HFFc6 (cell line): ENCODE measurements at regions not wholly inside any gene's neighbourhood (a gene's known extent, or its start where the extent isn't known, plus 50 kb on each side); places are given as distances from the start of the nearest gene placed in this dataset.

Experiments used
- DNase-seq: peaks from one replicate; pipeline ENCODE4 v3.0.0-alpha.2; 2018
- H3K27ac Mint-ChIP-seq: 2 replicates; pipeline ENCODE4 v1.8.0; 2020; ENCODE audit warnings: mild to moderate bottlenecking, mixed read lengths
- H3K27me3 Mint-ChIP-seq: 2 replicates; pipeline ENCODE4 v1.8.0; 2021; ENCODE audit warnings: mild to moderate bottlenecking, moderate library complexity, mixed read lengths; ENCODE audit not compliant: insufficient read depth
- H3K36me3 Mint-ChIP-seq: 2 replicates; pipeline ENCODE4 v1.8.0; 2021; ENCODE audit warnings: low read depth, mixed read lengths
- H3K4me1 Mint-ChIP-seq: 2 replicates; pipeline ENCODE4 v1.8.0; 2020; ENCODE audit warnings: low read depth, mixed read lengths
- H3K4me3 Mint-ChIP-seq: 2 replicates; pipeline ENCODE4 v1.8.0; 2020; ENCODE audit warnings: mild to moderate bottlenecking, moderate library complexity, mixed read lengths
- H3K9me3 Mint-ChIP-seq: 2 replicates; pipeline ENCODE4 v1.8.0; 2020; ENCODE audit warnings: mild to moderate bottlenecking, mixed read lengths
- CTCF ChIP-seq: fragments of 200-600 bp; sonication (generic); IDR thresholded peaks from 2 replicates; pipeline ENCODE4 v1.5.0; 2021; ENCODE audit warnings: antibody characterized with exemption, mild to moderate bottlenecking

DNA sequence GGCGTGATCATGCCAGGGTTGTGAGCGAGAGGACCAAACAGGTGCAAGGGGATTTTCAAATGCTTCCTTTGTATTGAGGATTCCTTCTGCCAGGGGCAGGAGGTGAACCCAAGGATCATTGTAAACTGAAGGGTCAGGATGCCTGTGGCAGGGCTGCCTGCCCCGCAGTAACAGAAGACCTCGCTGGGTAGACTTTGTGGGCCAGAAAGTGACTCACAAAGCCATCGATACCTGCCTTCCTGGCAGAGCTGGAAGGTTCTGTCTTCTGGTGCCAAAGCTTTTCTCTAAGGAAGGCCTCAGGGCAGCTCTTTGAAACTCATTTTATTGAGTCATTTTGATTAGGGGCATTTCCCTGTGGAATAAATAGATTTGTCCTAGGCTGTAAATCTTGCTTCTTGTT, 223.4 kb downstream of the ICE1 start:
- no peak for TF ChIP-seq CTCF
- H3K4me3 Mint-ChIP-seq, result no peak overlapping the region
- H3K36me3 Mint-ChIP-seq, result no peaks in the 10 kb centered on the region
- no peak overlapping the region for H3K27ac Mint-ChIP-seq
- H3K27me3 Mint-ChIP-seq, result peaks cover 2% of the 10 kb centered on the region; the same call in 1 of the 2 replicates
- H3K9me3 Mint-ChIP-seq, result peaks cover 32% of the 10 kb centered on the region
- no peaks in the 10 kb centered on the region for H3K4me1 Mint-ChIP-seq
- no peak for DNase-seq

DNA sequence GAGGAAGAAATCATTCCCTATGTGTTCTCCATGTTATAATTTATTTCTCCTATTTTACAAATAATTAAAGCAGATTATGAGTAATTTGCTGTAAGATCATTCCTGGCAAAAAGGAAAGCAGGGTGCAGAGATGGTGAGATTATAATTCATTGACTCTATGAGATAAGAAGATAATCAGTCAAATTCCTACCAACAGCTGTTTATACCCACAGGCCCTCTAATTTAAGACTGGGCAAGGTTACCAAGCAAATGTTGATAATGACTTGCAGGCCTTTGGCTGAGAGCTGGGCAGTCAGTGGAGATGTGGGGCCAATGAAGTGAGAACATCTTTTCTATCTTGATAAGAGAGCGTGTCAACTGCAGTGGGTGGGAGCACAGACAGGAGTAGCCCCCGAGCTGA, 222.7 kb downstream of the ICE1 start:
- H3K27me3 Mint-ChIP-seq, result peaks cover 2% of the 10 kb centered on the region; the same call in 1 of the 2 replicates
- TF ChIP-seq CTCF, result no peak
- H3K27ac Mint-ChIP-seq, result no peak overlapping the region
- H3K4me1 Mint-ChIP-seq, result no peaks in the 10 kb centered on the region
- peaks cover 36% of the 10 kb centered on the region for H3K9me3 Mint-ChIP-seq
- no peaks in the 10 kb centered on the region for H3K36me3 Mint-ChIP-seq
- no peak for DNase-seq
- no peak overlapping the region for H3K4me3 Mint-ChIP-seq

DNA sequence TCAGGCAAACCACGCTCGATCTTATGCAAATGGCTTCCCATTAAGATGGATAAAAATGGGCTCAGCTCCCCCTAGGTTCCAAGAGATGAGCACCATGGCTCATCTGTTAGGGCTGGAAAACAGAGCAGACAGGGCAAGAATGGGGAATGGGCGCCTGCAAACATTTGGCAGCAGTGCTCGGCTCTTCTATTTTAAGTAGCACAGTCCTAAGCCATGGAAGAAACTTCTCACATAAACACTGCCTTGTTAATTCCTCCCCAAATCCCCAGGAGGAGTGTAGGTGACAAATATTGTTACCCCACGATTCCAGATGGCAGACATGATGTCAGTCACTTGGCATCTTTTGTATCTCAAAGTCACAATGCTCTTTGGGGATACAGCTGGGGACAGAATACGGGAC, 221.8 kb downstream of the ICE1 start:
- Mint-ChIP-seq H3K4me1 (no peaks in the 10 kb centered on the region), H3K27me3 (peaks cover 2% of the 10 kb centered on the region; the same call in 1 of the 2 replicates), H3K27ac (no peak overlapping the region), H3K9me3 (peaks cover 43% of the 10 kb centered on the region), H3K36me3 (no peaks in the 10 kb centered on the region), H3K4me3 (no peak overlapping the region)
- DNase-seq, result no peak
- no peak for TF ChIP-seq CTCF

- no peak for TF ChIP-seq CTCF
- Mint-ChIP-seq H3K36me3 (no peaks in the 10 kb centered on the region), H3K9me3 (peaks cover 37% of the 10 kb centered on the region), H3K4me3 (no peak overlapping the region), H3K27ac (no peak overlapping the region), H3K4me1 (no peaks in the 10 kb centered on the region), H3K27me3 (peaks cover 2% of the 10 kb centered on the region; the same call in 1 of the 2 replicates)
- DNase-seq, result no peak
Observed at GRCh38 chr5:5643481-5643880, 221.0 kb downstream of the ICE1 start.

DNA sequence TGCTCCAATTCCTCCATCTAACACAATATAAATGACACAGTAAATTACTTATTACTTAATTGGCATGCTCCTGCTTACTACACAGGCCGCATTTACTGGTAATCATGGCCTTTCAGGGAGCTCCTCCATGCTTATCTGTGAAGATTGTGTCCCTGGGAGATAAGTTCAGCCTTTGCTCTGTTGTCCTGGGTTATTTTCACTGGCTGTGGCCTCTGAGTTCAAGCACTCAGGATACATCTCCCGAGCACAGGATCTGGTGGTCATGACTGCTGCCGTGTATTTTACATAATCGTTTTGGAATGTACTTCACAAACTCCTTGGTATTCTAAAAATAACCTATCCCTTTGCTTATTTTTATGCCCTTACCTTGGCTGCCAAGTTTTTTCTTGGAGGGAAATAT, 215.7 kb downstream of the ICE1 start:
- no peak for DNase-seq
- Mint-ChIP-seq H3K36me3 (0 out of 2 replicates have a peak, but pooled peaks cover 4% of the 10 kb centered on the region), H3K4me1 (no peaks in the 10 kb centered on the region), H3K27ac (no peak overlapping the region), H3K27me3 (no peaks in the 10 kb centered on the region), H3K4me3 (no peak overlapping the region), H3K9me3 (peaks cover 49% of the 10 kb centered on the region)
- TF ChIP-seq CTCF, result no peak

DNA sequence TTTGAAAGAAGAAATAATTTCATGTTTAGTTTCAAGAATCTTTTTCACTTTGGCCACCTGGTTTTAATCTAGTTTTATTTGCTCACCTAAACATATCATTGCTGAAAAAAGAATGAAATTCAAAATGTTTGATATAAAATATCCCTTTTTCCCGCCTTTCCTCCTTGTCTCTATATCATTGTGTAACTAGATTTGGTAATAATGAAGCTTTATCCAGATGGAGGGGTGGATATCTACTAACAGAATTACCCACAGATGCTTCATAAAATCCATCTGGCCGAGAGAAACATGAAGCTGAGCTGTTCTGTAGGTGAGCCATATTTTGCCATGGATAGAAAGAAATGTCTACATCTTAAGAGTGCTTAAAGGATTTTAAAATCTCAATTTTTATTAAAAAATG, 214.7 kb downstream of the ICE1 start:
- TF ChIP-seq CTCF, result no peak
- Mint-ChIP-seq H3K27ac (no peak overlapping the region), H3K4me1 (no peaks in the 10 kb centered on the region), H3K36me3 (0 out of 2 replicates have a peak, but pooled peaks cover 4% of the 10 kb centered on the region), H3K4me3 (no peak overlapping the region), H3K9me3 (peaks cover 51% of the 10 kb centered on the region), H3K27me3 (no peaks in the 10 kb centered on the region)
- DNase-seq, result no peak
